A673 (cell line): ENCODE measurements at regions not wholly inside any gene's neighbourhood (a gene's known extent, or its start where the extent isn't known, plus 50 kb on each side); places are given as distances from the start of the nearest gene placed in this dataset.

Source experiments
- BruUV-seq: library from RNA; stranded (reverse); fragments of 400-500 nt; replicated peaks from 2 replicates; lab custom pipeline; 2021; lab: Mats Ljungman, UMichigan
- CTCF ChIA-PET: fragments of 300-600 bp; sonication (Branson Sonifier 250); formaldehyde crosslinking; loops from one replicate; lab custom pipeline; 2022; ENCODE audit warnings: antibody characterized with exemption; lab: Charles Lee
- POLR2A ChIA-PET: fragments of 300-600 bp; sonication (Branson Sonifier 250); formaldehyde crosslinking; loops from one replicate; lab custom pipeline; 2022; ENCODE audit warnings: antibody characterized with exemption; ENCODE audit not compliant: low non-redundant PET; lab: Charles Lee
- DNase-seq: peaks from one replicate; pipeline ENCODE4 v3.0.0-alpha.2; 2015; ENCODE audit warnings: low spot score
- H3K27ac ChIP-seq: fragments of 200-600 bp; sonication (generic); 2 replicates; pipeline ENCODE4 v1.5.1; 2016; ENCODE audit warnings: mixed run types, low read depth, mild to moderate bottlenecking, mixed read lengths, antibody characterized with exemption, low read length; ENCODE audit not compliant: poor library complexity, severe bottlenecking
- H3K27me3 ChIP-seq: fragments of 200-600 bp; sonication (generic); replicated peaks from 2 replicates; pipeline ENCODE4 v1.6.1; 2017; ENCODE audit warnings: mixed run types, low read depth, mild to moderate bottlenecking, mixed read lengths, antibody characterized with exemption, low read length; ENCODE audit not compliant: insufficient read depth, poor library complexity
- H3K36me3 ChIP-seq: fragments of 200-600 bp; sonication (generic); 2 replicates; pipeline ENCODE4 v1.6.1; 2016; ENCODE audit warnings: mixed run types, mild to moderate bottlenecking, mixed read lengths, antibody characterized with exemption, low read length; ENCODE audit not compliant: insufficient read depth, poor library complexity, severe bottlenecking
- H3K4me1 ChIP-seq: fragments of 200-600 bp; sonication (generic); 2 replicates; pipeline ENCODE4 v1.6.1; 2017; ENCODE audit warnings: mixed run types, mild to moderate bottlenecking, mixed read lengths, antibody characterized with exemption, low read length; ENCODE audit not compliant: insufficient read depth, poor library complexity, severe bottlenecking
- H3K4me3 ChIP-seq: fragments of 200-600 bp; sonication (generic); 2 replicates; pipeline ENCODE4 v1.5.1; 2016; ENCODE audit warnings: low read depth, mixed run types, mild to moderate bottlenecking, mixed read lengths, low read length; ENCODE audit not compliant: poor library complexity, severe bottlenecking
- H3K9me3 ChIP-seq: fragments of 200-600 bp; sonication (generic); 2 replicates; pipeline ENCODE4 v1.6.1; 2016; ENCODE audit warnings: mixed run types, low read depth, mild to moderate bottlenecking, mixed read lengths, antibody characterized with exemption, low read length; ENCODE audit not compliant: poor library complexity, severe bottlenecking
- EZH2 ChIP-seq: fragments of 200-600 bp; sonication (generic); IDR thresholded peaks from 2 replicates; pipeline ENCODE4 v1.6.1; 2017; ENCODE audit warnings: borderline replicate concordance, low read depth, mild to moderate bottlenecking, mixed read lengths, antibody characterized with exemption, low read length; ENCODE audit not compliant: poor library complexity, severe bottlenecking
- intact Hi-C: fragments of 100-400 bp; cut with micrococcal nuclease; formaldehyde crosslinking; loops from one replicate; pipeline ENCODE4 v1.10.0; 2022; ENCODE audit not compliant: unreplicated experiment
- TF ChIP-seq, protein P1 (sequence below): fragments of 300-800, 200-600 bp; sonication (generic); conservative IDR thresholded peaks from 2 replicates; pipeline ENCODE4 v1.5.1; 2017; ENCODE audit warnings: low read depth, mild to moderate bottlenecking, antibody characterized with exemption, low read length, moderate library complexity, mixed read lengths

DNA sequence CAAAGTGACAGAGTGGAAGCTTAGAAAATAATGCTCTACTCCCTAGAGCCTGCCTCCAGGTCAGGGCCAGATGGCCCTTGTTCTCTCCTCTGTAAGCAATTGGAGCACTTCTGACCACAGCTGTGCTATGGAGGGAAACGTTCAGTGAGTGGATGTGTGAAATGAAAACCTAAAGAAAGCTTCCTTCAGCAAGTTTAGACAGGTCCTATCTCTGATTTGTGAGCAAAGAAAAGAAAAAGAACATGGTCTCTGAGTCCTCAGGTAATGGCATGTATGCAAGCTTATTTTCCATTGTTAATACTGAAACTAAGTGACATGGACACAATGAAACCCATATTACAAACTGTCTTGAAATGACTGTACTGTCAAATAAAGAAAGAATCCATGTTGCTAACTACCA lies 1486.8 kb downstream of the EFNB2 start:
- CTCF ChIA-PET = no interaction called here
- POLR2A ChIA-PET = no interaction called here
- no peak for DNase-seq
- Histone ChIP-seq H3K9me3 (no peaks in the 10 kb centered on the region), H3K27ac (no peak overlapping the region), H3K27me3 (no peaks in the 10 kb centered on the region), H3K4me3 (no peak overlapping the region), H3K36me3 (no peaks in the 10 kb centered on the region), H3K4me1 (no peaks in the 10 kb centered on the region)
- TF ChIP-seq EZH2 = no peak
- TF ChIP-seq, protein P1, sequence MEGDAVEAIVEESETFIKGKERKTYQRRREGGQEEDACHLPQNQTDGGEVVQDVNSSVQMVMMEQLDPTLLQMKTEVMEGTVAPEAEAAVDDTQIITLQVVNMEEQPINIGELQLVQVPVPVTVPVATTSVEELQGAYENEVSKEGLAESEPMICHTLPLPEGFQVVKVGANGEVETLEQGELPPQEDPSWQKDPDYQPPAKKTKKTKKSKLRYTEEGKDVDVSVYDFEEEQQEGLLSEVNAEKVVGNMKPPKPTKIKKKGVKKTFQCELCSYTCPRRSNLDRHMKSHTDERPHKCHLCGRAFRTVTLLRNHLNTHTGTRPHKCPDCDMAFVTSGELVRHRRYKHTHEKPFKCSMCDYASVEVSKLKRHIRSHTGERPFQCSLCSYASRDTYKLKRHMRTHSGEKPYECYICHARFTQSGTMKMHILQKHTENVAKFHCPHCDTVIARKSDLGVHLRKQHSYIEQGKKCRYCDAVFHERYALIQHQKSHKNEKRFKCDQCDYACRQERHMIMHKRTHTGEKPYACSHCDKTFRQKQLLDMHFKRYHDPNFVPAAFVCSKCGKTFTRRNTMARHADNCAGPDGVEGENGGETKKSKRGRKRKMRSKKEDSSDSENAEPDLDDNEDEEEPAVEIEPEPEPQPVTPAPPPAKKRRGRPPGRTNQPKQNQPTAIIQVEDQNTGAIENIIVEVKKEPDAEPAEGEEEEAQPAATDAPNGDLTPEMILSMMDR = no peak
- no TSS peak for BruUV-seq
- intact Hi-C loops = no loop called here

- no peaks in the 10 kb centered on the region for H3K36me3 ChIP-seq
- CTCF ChIA-PET = no interaction called here
- no peak for DNase-seq
- H3K9me3 ChIP-seq = no peaks in the 10 kb centered on the region
- no TSS peak for BruUV-seq
- H3K4me1 ChIP-seq = no peaks in the 10 kb centered on the region
- intact Hi-C loops = no loop called here
- H3K27ac ChIP-seq = no peak overlapping the region
- POLR2A ChIA-PET = no interaction called here
- TF ChIP-seq, protein P1 = no peak
- no peak for TF ChIP-seq EZH2
- no peak overlapping the region for H3K4me3 ChIP-seq
- no peaks in the 10 kb centered on the region for H3K27me3 ChIP-seq
Observed at GRCh38 chr13:105047676-105048295, 1487.7 kb downstream of the EFNB2 start.

- Histone ChIP-seq H3K4me1 (no peaks in the 10 kb centered on the region), H3K4me3 (no peak overlapping the region), H3K27me3 (no peaks in the 10 kb centered on the region), H3K9me3 (no peaks in the 10 kb centered on the region), H3K27ac (no peak overlapping the region), H3K36me3 (no peaks in the 10 kb centered on the region)
- POLR2A ChIA-PET = no interaction called here
- intact Hi-C loops = no loop called here
- TF ChIP-seq, protein P1 = no peak
- TF ChIP-seq EZH2 = no peak
- no TSS peak for BruUV-seq
- CTCF ChIA-PET = no interaction called here
- DNase-seq = no peak
Observed at GRCh38 chr13:105037110-105037509, 1498.4 kb downstream of the EFNB2 start.
